OCI-LY3 (cell line): ENCODE measurements at regions not wholly inside any gene's neighbourhood (a gene's known extent, or its start where the extent isn't known, plus 50 kb on each side); places are given as distances from the start of the nearest gene placed in this dataset.

Experiments used
- H2AFZ ChIP-seq: fragments of 200-600, 300-600 bp; shearing (Covaris generic); 2 replicates; pipeline ENCODE4 v1.6.0; 2014; ENCODE audit warnings: antibody characterized with exemption, low read depth, low read length
- H3K27ac ChIP-seq: fragments of 200-600, 300-600 bp; sonication (generic); 2 replicates; pipeline ENCODE4 v1.5.1; 2014; ENCODE audit warnings: mild to moderate bottlenecking, low read length, moderate library complexity, mixed read lengths
- H3K27me3 ChIP-seq: fragments of 200-600, 300-600 bp; sonication (generic); 2 replicates; pipeline ENCODE4 v1.6.1; 2014; ENCODE audit warnings: low read depth, low read length, mixed read lengths
- H3K36me3 ChIP-seq: fragments of 200-600, 300-600 bp; sonication (generic); replicated peaks from 2 replicates; pipeline ENCODE3; 2014; ENCODE audit warnings: low read depth, low read length, mixed read lengths
- H3K4me1 ChIP-seq: fragments of 300-600, 200-600 bp; sonication (generic); 2 replicates; pipeline ENCODE4 v1.6.1; 2014; ENCODE audit warnings: low read length, mixed read lengths
- H3K4me2 ChIP-seq: fragments of 200-600, 300-600 bp; sonication (generic); 2 replicates; pipeline ENCODE4 v1.6.1; 2014; ENCODE audit warnings: low read length, mixed read lengths
- H3K4me3 ChIP-seq: fragments of 300-600, 200-600 bp; sonication (generic); 2 replicates; pipeline ENCODE4 v1.5.1; 2014; ENCODE audit warnings: antibody characterized with exemption, mild to moderate bottlenecking, low read length, moderate library complexity
- H3K79me2 ChIP-seq: fragments of 300-600, 200-600 bp; shearing (Covaris generic); 2 replicates; pipeline ENCODE4 v1.6.1; 2014; ENCODE audit warnings: mild to moderate bottlenecking, low read length, mixed read lengths
- H3K9ac ChIP-seq: fragments of 300-600, 200-600 bp; shearing (Covaris generic); 2 replicates; pipeline ENCODE4 v1.6.0; 2014; ENCODE audit warnings: mild to moderate bottlenecking, low read length, moderate library complexity
- H3K9me3 ChIP-seq: fragments of 200-600, 300-600 bp; shearing (Covaris generic); 2 replicates; pipeline ENCODE4 v1.6.1; 2014; ENCODE audit warnings: low read length, mixed read lengths; ENCODE audit not compliant: insufficient read depth
- H4K20me1 ChIP-seq: fragments of 200-600, 300-600 bp; sonication (generic); 2 replicates; pipeline ENCODE4 v1.6.1; 2016; ENCODE audit warnings: low read length, mixed read lengths; ENCODE audit not compliant: insufficient read depth
- CTCF ChIP-seq: fragments of 200-600, 300-600 bp; sonication (generic); IDR thresholded peaks from 2 replicates; pipeline ENCODE4 v1.5.1; 2014; ENCODE audit warnings: antibody characterized with exemption, low read length, low read depth
- EZH2phosphoT487 ChIP-seq: fragments of 200-600 bp; shearing (Covaris generic); IDR thresholded peaks from 2 replicates; pipeline ENCODE4 v1.6.1; 2018; ENCODE audit warnings: antibody characterized with exemption, mixed run types, low read depth

- no peaks in the 10 kb centered on the region for H4K20me1 ChIP-seq
- no peaks in the 10 kb centered on the region for H3K4me1 ChIP-seq
- H3K27me3 ChIP-seq = peaks cover 25% of the 10 kb centered on the region
- no peaks in the 10 kb centered on the region for H3K79me2 ChIP-seq
- no peak overlapping the region for H3K4me3 ChIP-seq
- no peaks in the 10 kb centered on the region for H3K9me3 ChIP-seq
- no peak overlapping the region for H2AFZ ChIP-seq
- TF ChIP-seq EZH2phosphoT487 = no peak
- TF ChIP-seq CTCF = no peak
- H3K36me3 ChIP-seq = no peaks in the 10 kb centered on the region
- no peak overlapping the region for H3K9ac ChIP-seq
- no peak overlapping the region for H3K4me2 ChIP-seq
- no peak overlapping the region for H3K27ac ChIP-seq
Observed at GRCh38 chr2:16250886-16251285, 310.5 kb downstream of the MYCN start.

GRCh38 chr2:16250466-16250865 lies 310.1 kb downstream of the MYCN start:
- Histone ChIP-seq H3K27ac (no peak overlapping the region), H3K4me3 (no peak overlapping the region), H3K9ac (no peak overlapping the region), H3K79me2 (no peaks in the 10 kb centered on the region), H2AFZ (no peak overlapping the region), H4K20me1 (no peaks in the 10 kb centered on the region), H3K27me3 (peaks cover 21% of the 10 kb centered on the region), H3K4me2 (no peak overlapping the region), H3K9me3 (no peaks in the 10 kb centered on the region), H3K36me3 (no peaks in the 10 kb centered on the region), H3K4me1 (no peaks in the 10 kb centered on the region)
- no peak for TF ChIP-seq CTCF
- TF ChIP-seq EZH2phosphoT487 = no peak

GRCh38 chr2:16250056-16250425 lies 309.7 kb downstream of the MYCN start:
- Histone ChIP-seq H3K9ac (no peak overlapping the region), H3K9me3 (no peaks in the 10 kb centered on the region), H2AFZ (no peak overlapping the region), H4K20me1 (no peaks in the 10 kb centered on the region), H3K79me2 (no peaks in the 10 kb centered on the region), H3K4me1 (no peaks in the 10 kb centered on the region), H3K36me3 (no peaks in the 10 kb centered on the region), H3K4me3 (no peak overlapping the region), H3K4me2 (no peak overlapping the region), H3K27ac (no peak overlapping the region), H3K27me3 (peaks cover 21% of the 10 kb centered on the region)
- no peak for TF ChIP-seq EZH2phosphoT487
- TF ChIP-seq CTCF = no peak

- Histone ChIP-seq H3K27ac (no peak overlapping the region), H3K4me1 (no peaks in the 10 kb centered on the region), H3K4me3 (no peak overlapping the region), H2AFZ (no peak overlapping the region), H3K9ac (no peak overlapping the region), H3K36me3 (no peaks in the 10 kb centered on the region), H3K4me2 (no peak overlapping the region), H4K20me1 (no peaks in the 10 kb centered on the region), H3K79me2 (no peaks in the 10 kb centered on the region), H3K9me3 (no peaks in the 10 kb centered on the region), H3K27me3 (peaks cover 21% of the 10 kb centered on the region)
- TF ChIP-seq CTCF = no peak
- TF ChIP-seq EZH2phosphoT487 = no peak
Observed at GRCh38 chr2:16249246-16250055, 309.1 kb downstream of the MYCN start.
